GM19043 (cell line): ENCODE measurements at regions not wholly inside any gene's neighbourhood (a gene's known extent, or its start where the extent isn't known, plus 50 kb on each side); places are given as distances from the start of the nearest gene placed in this dataset.
"Not testable (repeated sequence)": the region's sequence is repeated elsewhere in the genome, so short reads cannot be mapped to it uniquely, and the experiment has no call there.

Source experiments
- ATAC-seq: cut with Tn5 transposase; IDR thresholded peaks from one replicate; pipeline ENCODE4 v1.9.1; 2021; ENCODE audit warnings: low read depth; ENCODE audit not compliant: unreplicated experiment

- no peak for ATAC-seq
These were observed 111.6 kb upstream of the BMAL1 start for GRCh38 chr11:13166036-13166435.

- ATAC-seq, result no peak
These were observed 109.3 kb upstream of the BMAL1 start for GRCh38 chr11:13168271-13168670.

GRCh38 chr11:13169709-13170108 lies 107.9 kb upstream of the BMAL1 start:
- ATAC-seq, result no peak

- no peak for ATAC-seq
These were observed 103.5 kb upstream of the BMAL1 start for GRCh38 chr11:13174090-13174489.

- no peak for ATAC-seq
These were observed 94.3 kb upstream of the BMAL1 start for GRCh38 chr11:13183094-13183825.

- ATAC-seq, result no peak
These were observed 93.8 kb upstream of the BMAL1 start for GRCh38 chr11:13183826-13184196.

- ATAC-seq, result no peak
These were observed 93.2 kb upstream of the BMAL1 start for GRCh38 chr11:13184295-13184794.

- no peak for ATAC-seq
These were observed 89.4 kb upstream of the BMAL1 start for GRCh38 chr11:13188179-13188578.

- no peak for ATAC-seq
These were observed 87.8 kb upstream of the BMAL1 start for GRCh38 chr11:13189561-13190426.

GRCh38 chr11:13193613-13194012 lies 84.0 kb upstream of the BMAL1 start:
- ATAC-seq, result no peak

- not testable (repeated sequence) for ATAC-seq
These were observed 80.2 kb upstream of the BMAL1 start for GRCh38 chr11:13197374-13197773.

GRCh38 chr11:13205486-13205885 lies 72.1 kb upstream of the BMAL1 start:
- ATAC-seq, result peak; percentile 75

GRCh38 chr11:13206086-13206640 lies 71.4 kb upstream of the BMAL1 start:
- no peak for ATAC-seq

GRCh38 chr11:13207270-13207664 lies 70.3 kb upstream of the BMAL1 start:
- ATAC-seq, result no peak

GRCh38 chr11:13207665-13208594 lies 69.7 kb upstream of the BMAL1 start:
- ATAC-seq, result no peak

- no peak for ATAC-seq
These were observed 68.7 kb upstream of the BMAL1 start for GRCh38 chr11:13208921-13209320.

- no peak for ATAC-seq
These were observed 68.2 kb upstream of the BMAL1 start for GRCh38 chr11:13209379-13209778.

- ATAC-seq, result no peak
These were observed 67.2 kb upstream of the BMAL1 start for GRCh38 chr11:13210424-13210823.

GRCh38 chr11:13214276-13214675 lies 63.3 kb upstream of the BMAL1 start:
- ATAC-seq, result no peak

GRCh38 chr11:13215149-13215548 lies 62.4 kb upstream of the BMAL1 start:
- no peak for ATAC-seq
